ENCODE measurements at regions not wholly inside any gene's neighbourhood (a gene's known extent, or its start where the extent isn't known, plus 50 kb on each side); places are given as distances from the start of the nearest gene placed in this dataset.
"Not testable (repeated sequence)": the region's sequence is repeated elsewhere in the genome, so short reads cannot be mapped to it uniquely, and the experiment has no call there.

DNA sequence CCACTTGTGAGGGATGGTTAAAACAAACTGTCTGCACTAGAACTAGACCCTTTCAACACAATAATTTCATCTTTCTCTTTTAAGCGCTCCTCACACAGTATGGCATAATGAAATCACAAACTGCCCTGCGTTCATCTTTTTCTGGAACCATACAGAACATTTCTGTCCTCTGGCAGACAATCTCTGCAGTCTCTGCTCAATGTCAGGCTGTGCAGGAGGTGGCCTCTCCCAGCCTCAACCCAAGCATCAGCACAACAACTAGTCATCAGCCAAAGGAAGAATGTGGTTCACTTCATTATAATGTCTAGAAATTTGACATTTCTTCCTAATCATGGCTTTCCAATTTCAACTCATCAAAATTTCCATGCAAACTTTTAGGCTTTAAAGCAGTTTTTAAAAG, 125.1 kb upstream of the STARD13 start:
- ChIA-PET CTCF (interaction anchor here (1.0 to 1.4 kb wide), 2 partner anchors 8 to 21 kb away, joined by 3 read pairs; no protein-coding TSS in a partner anchor), POLR2A (no interaction called here)
- Histone ChIP-seq H3K36me3 (ENCODE audit: control insufficient read depth in 4 of 4, insufficient read depth in 4 of 4, low read length in 3 of 4) (no peaks in the 10 kb centered on the region), H3K4me3 (ENCODE audit: control insufficient read depth in 1 of 7, extremely low read depth in 1 of 7, insufficient read depth in 4 of 7, low read depth in 2 of 7, low read length in 6 of 7) (no peak overlapping the region), H3K27me3 (replicated peaks in 2 of 5; ENCODE audit: control insufficient read depth in 4 of 5, insufficient read depth in 5 of 5, low read length in 4 of 5) (no peaks in the 10 kb centered on the region), H3K4me1 (ENCODE audit: control extremely low read depth in 1 of 4, control insufficient read depth in 4 of 4, insufficient read depth in 4 of 4, low read length in 3 of 4) (peaks cover 5 to 28% (median 16%) of the 10 kb centered on the region in 4 experiments), H3K27ac (ENCODE audit: insufficient read depth in 1 of 2, low read depth in 1 of 2, low read length in 2 of 2, poor library complexity in 1 of 2, severe bottlenecking in 2 of 2) (no peak overlapping the region), H3K9me3 (ENCODE audit: control extremely low read depth in 1 of 5, control insufficient read depth in 4 of 5, insufficient read depth in 2 of 5, low read depth in 1 of 5, low read length in 4 of 5) (no peaks in the 10 kb centered on the region)
- no peak for DNase-seq
- whole genome bisulfite sequencing (ENCODE audit: insufficient coverage), result 100% methylated on average over 1 of the region's 2 CpGs

- H3K27me3 ChIP-seq (replicated peaks in 2 of 5; ENCODE audit: control insufficient read depth in 4 of 5, insufficient read depth in 5 of 5, low read length in 4 of 5), result no peaks in the 10 kb centered on the region
- CTCF ChIA-PET, result interaction anchor here (1.0 kb wide), 1 partner anchor 8 kb away, joined by 3 read pairs; no protein-coding TSS in a partner anchor
- no peaks in the 10 kb centered on the region for H3K9me3 ChIP-seq (ENCODE audit: control extremely low read depth in 1 of 5, control insufficient read depth in 4 of 5, insufficient read depth in 2 of 5, low read depth in 1 of 5, low read length in 4 of 5)
These were observed 125.8 kb upstream of the STARD13 start for GRCh38 chr13:33411312-33411711.

DNA sequence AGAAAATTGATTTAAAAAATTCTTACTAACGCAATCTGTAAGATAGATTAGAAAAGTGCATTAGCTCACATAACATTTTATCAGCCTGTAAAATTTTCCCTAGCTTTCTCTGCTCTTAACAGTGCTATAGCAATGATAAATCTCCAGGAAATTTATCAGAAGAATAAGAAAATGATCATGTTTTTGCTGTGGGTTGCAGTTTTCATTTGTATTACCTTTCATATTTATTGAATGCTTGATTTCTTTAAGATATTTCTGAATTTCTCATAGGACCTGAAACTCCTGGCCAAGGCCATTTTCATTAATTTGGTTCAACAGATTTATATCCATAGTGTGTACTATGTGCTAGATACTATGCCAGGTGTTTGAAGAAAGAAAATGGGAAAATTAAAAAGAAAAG, 130.3 kb upstream of the STARD13 start:
- CTCF ChIA-PET, result no interaction called here

More at GRCh38 chr13:33411312-33411711, 125.8 kb upstream of the STARD13 start:
- POLR2A ChIA-PET, result no interaction called here
- WGBS (ENCODE audit: insufficient coverage), result no CpG with 5 or more reads among the region's 1 CpG
- Histone ChIP-seq H3K4me1 (ENCODE audit: control extremely low read depth in 1 of 4, control insufficient read depth in 4 of 4, insufficient read depth in 4 of 4, low read length in 3 of 4) (peaks cover 5 to 28% (median 16%) of the 10 kb centered on the region in 4 experiments), H3K4me3 (ENCODE audit: control insufficient read depth in 1 of 7, extremely low read depth in 1 of 7, insufficient read depth in 4 of 7, low read depth in 2 of 7, low read length in 6 of 7) (no peak overlapping the region), H3K27ac (ENCODE audit: insufficient read depth in 1 of 2, low read depth in 1 of 2, low read length in 2 of 2, poor library complexity in 1 of 2, severe bottlenecking in 2 of 2) (no peak overlapping the region), H3K36me3 (ENCODE audit: control insufficient read depth in 4 of 4, insufficient read depth in 4 of 4, low read length in 3 of 4) (no peaks in the 10 kb centered on the region)
- DNase-seq, result no peak

DNA sequence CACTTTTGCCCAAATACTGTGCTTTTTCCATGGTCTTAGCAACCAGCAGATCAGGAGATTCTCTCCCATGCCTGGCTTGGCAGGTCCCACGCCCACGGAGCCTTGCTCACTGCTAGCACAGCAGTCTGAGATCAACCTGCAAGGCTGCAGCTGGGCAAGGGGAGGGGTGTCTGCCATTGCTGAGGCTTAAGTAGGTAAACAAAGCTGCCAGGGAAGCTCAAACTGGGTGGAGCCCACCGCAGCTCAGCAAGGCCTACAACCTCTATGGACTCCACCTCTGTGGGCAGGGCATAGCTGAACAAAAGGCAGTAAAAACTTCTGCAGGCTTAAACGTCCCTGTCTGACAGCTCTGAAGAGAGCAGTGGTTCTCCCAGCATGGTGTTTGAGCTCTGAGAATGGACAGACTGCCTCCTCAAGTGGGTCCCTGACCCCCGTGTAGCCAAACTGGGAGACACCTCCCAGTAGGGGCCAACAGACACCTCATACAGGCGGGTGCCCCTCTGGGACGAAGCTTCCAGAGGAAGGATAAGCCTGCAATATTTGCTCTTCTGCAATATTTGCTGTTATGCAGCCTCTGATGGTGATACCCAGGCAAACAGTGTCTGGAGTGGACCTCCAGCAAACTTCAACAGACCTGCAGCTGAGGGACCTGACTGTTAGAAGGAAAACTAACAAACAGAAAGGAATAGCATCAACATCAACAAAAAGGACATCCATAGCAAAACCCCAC, 132.8 kb upstream of the STARD13 start:
- H3K9me3 ChIP-seq (ENCODE audit: control extremely low read depth in 1 of 5, control insufficient read depth in 4 of 5, insufficient read depth in 2 of 5, low read depth in 1 of 5, low read length in 4 of 5); H3K27me3 ChIP-seq (replicated peaks in 2 of 5; ENCODE audit: control insufficient read depth in 4 of 5, insufficient read depth in 5 of 5, low read length in 4 of 5); H3K36me3 ChIP-seq (ENCODE audit: control insufficient read depth in 4 of 4, insufficient read depth in 4 of 4, low read length in 3 of 4); CTCF ChIA-PET; H3K4me3 ChIP-seq (ENCODE audit: control insufficient read depth in 1 of 7, extremely low read depth in 1 of 7, insufficient read depth in 4 of 7, low read depth in 2 of 7, low read length in 6 of 7); DNase-seq; H3K27ac ChIP-seq (ENCODE audit: insufficient read depth in 1 of 2, low read depth in 1 of 2, low read length in 2 of 2, poor library complexity in 1 of 2, severe bottlenecking in 2 of 2); H3K4me1 ChIP-seq (ENCODE audit: control extremely low read depth in 1 of 4, control insufficient read depth in 4 of 4, insufficient read depth in 4 of 4, low read length in 3 of 4): not testable (repeated sequence)
- 100% methylated on average over 5 of the region's 7 CpGs for WGBS (ENCODE audit: insufficient coverage)
- POLR2A ChIA-PET, result interaction anchor here (0.6 kb wide), 1 partner anchor 197 kb away, joined by 4 read pairs; no protein-coding TSS in a partner anchor

More for the DNA sequence above, 130.3 kb upstream of the STARD13 start:
- no peak overlapping the region for H3K4me3 ChIP-seq (ENCODE audit: control insufficient read depth in 1 of 7, extremely low read depth in 1 of 7, insufficient read depth in 4 of 7, low read depth in 2 of 7, low read length in 6 of 7)
- H3K9me3 ChIP-seq (ENCODE audit: control extremely low read depth in 1 of 5, control insufficient read depth in 4 of 5, insufficient read depth in 2 of 5, low read depth in 1 of 5, low read length in 4 of 5), result peaks cover 0 to 5% (median 2%) of the 10 kb centered on the region in 5 experiments
- no CpG with 5 or more reads among the region's 1 CpG for WGBS (ENCODE audit: insufficient coverage)
- H3K27ac ChIP-seq (ENCODE audit: insufficient read depth in 1 of 2, low read depth in 1 of 2, low read length in 2 of 2, poor library complexity in 1 of 2, severe bottlenecking in 2 of 2), result no peak overlapping the region
- no peaks in the 10 kb centered on the region for H3K36me3 ChIP-seq (ENCODE audit: control insufficient read depth in 4 of 4, insufficient read depth in 4 of 4, low read length in 3 of 4)
- POLR2A ChIA-PET, result no interaction called here
- DNase-seq, result no peak
- peaks cover 0 to 3% (median under 1%) of the 10 kb centered on the region in 4 experiments for H3K4me1 ChIP-seq (ENCODE audit: control extremely low read depth in 1 of 4, control insufficient read depth in 4 of 4, insufficient read depth in 4 of 4, low read length in 3 of 4)
- no peaks in the 10 kb centered on the region for H3K27me3 ChIP-seq (replicated peaks in 2 of 5; ENCODE audit: control insufficient read depth in 4 of 5, insufficient read depth in 5 of 5, low read length in 4 of 5)

DNA sequence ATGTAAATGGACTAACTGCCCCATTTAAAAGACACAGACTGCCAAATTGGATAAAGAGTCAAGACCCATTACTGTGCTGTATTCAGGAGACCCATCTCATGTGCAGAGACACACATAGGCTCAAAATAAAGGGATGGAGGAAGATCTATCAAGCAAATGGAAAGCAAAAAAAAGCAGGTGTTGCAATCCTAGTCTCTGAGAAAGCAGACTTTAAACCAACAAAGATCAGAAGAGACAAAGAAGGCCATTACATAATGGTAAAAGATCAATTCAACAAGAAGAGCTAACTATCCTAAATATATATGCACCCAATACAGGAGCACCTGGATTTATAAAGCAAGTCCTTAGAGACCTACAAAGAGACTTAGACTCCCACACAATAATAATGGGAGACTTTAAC, 134.6 kb upstream of the STARD13 start:
- H3K4me1 ChIP-seq (ENCODE audit: control extremely low read depth in 1 of 4, control insufficient read depth in 4 of 4, insufficient read depth in 4 of 4, low read length in 3 of 4); H3K4me3 ChIP-seq (ENCODE audit: control insufficient read depth in 1 of 7, extremely low read depth in 1 of 7, insufficient read depth in 4 of 7, low read depth in 2 of 7, low read length in 6 of 7); H3K9me3 ChIP-seq (ENCODE audit: control extremely low read depth in 1 of 5, control insufficient read depth in 4 of 5, insufficient read depth in 2 of 5, low read depth in 1 of 5, low read length in 4 of 5); H3K27me3 ChIP-seq (replicated peaks in 2 of 5; ENCODE audit: control insufficient read depth in 4 of 5, insufficient read depth in 5 of 5, low read length in 4 of 5); H3K27ac ChIP-seq (ENCODE audit: insufficient read depth in 1 of 2, low read depth in 1 of 2, low read length in 2 of 2, poor library complexity in 1 of 2, severe bottlenecking in 2 of 2); POLR2A ChIA-PET; DNase-seq; H3K36me3 ChIP-seq (ENCODE audit: control insufficient read depth in 4 of 4, insufficient read depth in 4 of 4, low read length in 3 of 4); CTCF ChIA-PET: not testable (repeated sequence)

GRCh38 chr13:33426131-33426530, 140.6 kb upstream of the STARD13 start:
- H3K27me3 ChIP-seq (replicated peaks in 2 of 5; ENCODE audit: control insufficient read depth in 4 of 5, insufficient read depth in 5 of 5, low read length in 4 of 5), result no peaks in the 10 kb centered on the region
- no peaks in the 10 kb centered on the region for H3K36me3 ChIP-seq (ENCODE audit: control insufficient read depth in 4 of 4, insufficient read depth in 4 of 4, low read length in 3 of 4)
- H3K4me1 ChIP-seq (ENCODE audit: control extremely low read depth in 1 of 4, control insufficient read depth in 4 of 4, insufficient read depth in 4 of 4, low read length in 3 of 4), result no peaks in the 10 kb centered on the region
- no CpG with 5 or more reads among the region's 1 CpG for WGBS (ENCODE audit: insufficient coverage)
- ChIA-PET POLR2A (no interaction called here), CTCF (interaction anchor here (1.3 kb wide), 1 partner anchor 14 kb away, joined by 3 read pairs; no protein-coding TSS in a partner anchor)
- no peaks in the 10 kb centered on the region for H3K9me3 ChIP-seq (ENCODE audit: control extremely low read depth in 1 of 5, control insufficient read depth in 4 of 5, insufficient read depth in 2 of 5, low read depth in 1 of 5, low read length in 4 of 5)
- no peak overlapping the region for H3K27ac ChIP-seq (ENCODE audit: insufficient read depth in 1 of 2, low read depth in 1 of 2, low read length in 2 of 2, poor library complexity in 1 of 2, severe bottlenecking in 2 of 2)
- H3K4me3 ChIP-seq (ENCODE audit: control insufficient read depth in 1 of 7, extremely low read depth in 1 of 7, insufficient read depth in 4 of 7, low read depth in 2 of 7, low read length in 6 of 7), result no peak overlapping the region
- peak in 2 of 3 donors; percentile 42 to 62 for DNase-seq

DNA sequence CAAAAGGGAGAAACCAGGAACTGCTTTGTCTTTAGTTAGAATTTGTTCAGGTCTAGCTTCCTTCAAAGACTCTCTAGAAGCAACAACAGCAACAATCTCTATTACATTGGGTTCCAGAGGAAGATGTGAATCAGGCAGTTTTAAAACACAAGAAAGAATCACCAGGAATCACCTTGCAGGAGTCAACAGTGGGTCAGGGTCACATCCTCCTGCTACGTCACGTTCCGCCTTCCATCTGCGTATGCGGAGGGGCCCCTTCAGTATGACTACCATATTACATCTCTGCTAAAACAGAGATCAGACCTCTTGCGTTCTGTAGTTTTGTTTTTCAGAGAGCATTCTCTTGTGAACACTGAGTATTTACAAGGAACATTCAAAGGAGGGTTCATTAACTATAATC, 147.8 kb upstream of the STARD13 start:
- ChIA-PET CTCF (no interaction called here), POLR2A (no interaction called here)
- Histone ChIP-seq H3K4me1 (ENCODE audit: control extremely low read depth in 1 of 4, control insufficient read depth in 4 of 4, insufficient read depth in 4 of 4, low read length in 3 of 4) (no peaks in the 10 kb centered on the region), H3K36me3 (ENCODE audit: control insufficient read depth in 4 of 4, insufficient read depth in 4 of 4, low read length in 3 of 4) (no peaks in the 10 kb centered on the region), H3K27ac (ENCODE audit: insufficient read depth in 1 of 2, low read depth in 1 of 2, low read length in 2 of 2, poor library complexity in 1 of 2, severe bottlenecking in 2 of 2) (no peak overlapping the region), H3K4me3 (ENCODE audit: control insufficient read depth in 1 of 7, extremely low read depth in 1 of 7, insufficient read depth in 4 of 7, low read depth in 2 of 7, low read length in 6 of 7) (no peak overlapping the region), H3K27me3 (replicated peaks in 2 of 5; ENCODE audit: control insufficient read depth in 4 of 5, insufficient read depth in 5 of 5, low read length in 4 of 5) (no peaks in the 10 kb centered on the region), H3K9me3 (ENCODE audit: control extremely low read depth in 1 of 5, control insufficient read depth in 4 of 5, insufficient read depth in 2 of 5, low read depth in 1 of 5, low read length in 4 of 5) (no peaks in the 10 kb centered on the region)
- DNase-seq, result no peak
- 100% methylated on average over 3 of the region's 6 CpGs for WGBS (ENCODE audit: insufficient coverage)
